Stimulated activated naive CD8-positive, alpha-beta T cell treated with anti-CD3 and anti-CD28 coated beads, Interleukin-15, Interleukin-2, amounts not matched to agents 100 ng/mL and 50 ng/mL, for 24 hours (primary cell): ENCODE measurements at regions not wholly inside any gene's neighbourhood (a gene's known extent, or its start where the extent isn't known, plus 50 kb on each side); places are given as distances from the start of the nearest gene placed in this dataset.

Experiments
- H3K27ac Mint-ChIP-seq: one replicate; pipeline ENCODE4 v1.8.0; 2021; ENCODE audit warnings: mild to moderate bottlenecking, mixed read lengths
- H3K27me3 Mint-ChIP-seq: one replicate; pipeline ENCODE4 v1.8.0; 2021; ENCODE audit warnings: mixed read lengths
- H3K36me3 Mint-ChIP-seq: one replicate; pipeline ENCODE4 v1.8.0; 2021; ENCODE audit warnings: low read depth, mixed read lengths
- H3K4me1 Mint-ChIP-seq: one replicate; pipeline ENCODE4 v1.8.0; 2021; ENCODE audit warnings: low read depth, mixed read lengths
- H3K4me3 Mint-ChIP-seq: one replicate; pipeline ENCODE4 v1.8.0; 2021; ENCODE audit warnings: mild to moderate bottlenecking, mixed read lengths
- H3K9me3 Mint-ChIP-seq: one replicate; pipeline ENCODE4 v1.8.0; 2021; ENCODE audit warnings: mixed read lengths

GRCh38 chr3:95626107-95626506 lies 1188.3 kb upstream of the EPHA6 start:
- no peaks in the 10 kb centered on the region for H3K27me3 Mint-ChIP-seq
- H3K27ac Mint-ChIP-seq: no peak overlapping the region
- H3K4me1 Mint-ChIP-seq: no peaks in the 10 kb centered on the region
- no peaks in the 10 kb centered on the region for H3K36me3 Mint-ChIP-seq
- H3K4me3 Mint-ChIP-seq: no peak overlapping the region
- H3K9me3 Mint-ChIP-seq: no peaks in the 10 kb centered on the region

- Mint-ChIP-seq H3K36me3 (no peaks in the 10 kb centered on the region), H3K27ac (no peak overlapping the region), H3K27me3 (no peaks in the 10 kb centered on the region), H3K4me1 (no peaks in the 10 kb centered on the region), H3K4me3 (no peak overlapping the region), H3K9me3 (no peaks in the 10 kb centered on the region)
Observed at GRCh38 chr3:95627293-95627692, 1187.1 kb upstream of the EPHA6 start.

GRCh38 chr3:95627697-95628096 lies 1186.7 kb upstream of the EPHA6 start:
- Mint-ChIP-seq H3K4me1 (no peaks in the 10 kb centered on the region), H3K4me3 (no peak overlapping the region), H3K36me3 (no peaks in the 10 kb centered on the region), H3K27me3 (no peaks in the 10 kb centered on the region), H3K9me3 (no peaks in the 10 kb centered on the region), H3K27ac (no peak overlapping the region)

- Mint-ChIP-seq H3K27me3 (no peaks in the 10 kb centered on the region), H3K4me3 (no peak overlapping the region), H3K36me3 (no peaks in the 10 kb centered on the region), H3K27ac (no peak overlapping the region), H3K4me1 (no peaks in the 10 kb centered on the region), H3K9me3 (peaks cover 3% of the 10 kb centered on the region)
Observed at GRCh38 chr3:95629802-95630201, 1184.6 kb upstream of the EPHA6 start.

- Mint-ChIP-seq H3K4me3 (no peak overlapping the region), H3K36me3 (no peaks in the 10 kb centered on the region), H3K4me1 (no peaks in the 10 kb centered on the region), H3K27me3 (no peaks in the 10 kb centered on the region), H3K27ac (no peak overlapping the region), H3K9me3 (peaks cover 19% of the 10 kb centered on the region)
Observed at GRCh38 chr3:95645291-95645690, 1169.1 kb upstream of the EPHA6 start.

GRCh38 chr3:95654570-95655362 lies 1159.6 kb upstream of the EPHA6 start:
- Mint-ChIP-seq H3K4me1 (no peaks in the 10 kb centered on the region), H3K27ac (no peak overlapping the region), H3K36me3 (no peaks in the 10 kb centered on the region), H3K9me3 (peaks cover 8% of the 10 kb centered on the region), H3K27me3 (no peaks in the 10 kb centered on the region), H3K4me3 (no peak overlapping the region)

GRCh38 chr3:95655363-95655986 lies 1158.9 kb upstream of the EPHA6 start:
- H3K9me3 Mint-ChIP-seq: peaks cover 11% of the 10 kb centered on the region
- H3K27me3 Mint-ChIP-seq: no peaks in the 10 kb centered on the region
- H3K36me3 Mint-ChIP-seq: no peaks in the 10 kb centered on the region
- no peak overlapping the region for H3K4me3 Mint-ChIP-seq
- H3K4me1 Mint-ChIP-seq: no peaks in the 10 kb centered on the region
- no peak overlapping the region for H3K27ac Mint-ChIP-seq

GRCh38 chr3:95670765-95671164 lies 1143.6 kb upstream of the EPHA6 start:
- no peaks in the 10 kb centered on the region for H3K4me1 Mint-ChIP-seq
- peaks cover 6% of the 10 kb centered on the region for H3K9me3 Mint-ChIP-seq
- no peaks in the 10 kb centered on the region for H3K36me3 Mint-ChIP-seq
- H3K4me3 Mint-ChIP-seq: no peak overlapping the region
- no peaks in the 10 kb centered on the region for H3K27me3 Mint-ChIP-seq
- H3K27ac Mint-ChIP-seq: no peak overlapping the region

GRCh38 chr3:95673215-95673614 lies 1141.2 kb upstream of the EPHA6 start:
- Mint-ChIP-seq H3K27me3 (no peaks in the 10 kb centered on the region), H3K4me3 (no peak overlapping the region), H3K4me1 (no peaks in the 10 kb centered on the region)

GRCh38 chr3:95705786-95706418 lies 1108.5 kb upstream of the EPHA6 start:
- Mint-ChIP-seq H3K4me1 (no peaks in the 10 kb centered on the region), H3K9me3 (peaks cover 21% of the 10 kb centered on the region), H3K4me3 (peak overlapping the region; percentile 52), H3K27ac (no peak overlapping the region), H3K36me3 (no peaks in the 10 kb centered on the region), H3K27me3 (no peaks in the 10 kb centered on the region)

More at GRCh38 chr3:95673215-95673614, 1141.2 kb upstream of the EPHA6 start:
- Mint-ChIP-seq H3K27ac (no peak overlapping the region), H3K36me3 (no peaks in the 10 kb centered on the region), H3K9me3 (peaks cover 11% of the 10 kb centered on the region)

GRCh38 chr3:95707268-95707667 lies 1107.1 kb upstream of the EPHA6 start:
- H3K27me3 Mint-ChIP-seq: no peaks in the 10 kb centered on the region

GRCh38 chr3:95710684-95711083 lies 1103.7 kb upstream of the EPHA6 start:
- Mint-ChIP-seq H3K9me3 (no peaks in the 10 kb centered on the region), H3K4me3 (no peak overlapping the region), H3K27me3 (no peaks in the 10 kb centered on the region), H3K4me1 (no peaks in the 10 kb centered on the region), H3K27ac (no peak overlapping the region), H3K36me3 (no peaks in the 10 kb centered on the region)

More at GRCh38 chr3:95707268-95707667, 1107.1 kb upstream of the EPHA6 start:
- H3K9me3 Mint-ChIP-seq: peaks cover 18% of the 10 kb centered on the region
- H3K4me1 Mint-ChIP-seq: no peaks in the 10 kb centered on the region
- H3K4me3 Mint-ChIP-seq: no peak overlapping the region
- no peaks in the 10 kb centered on the region for H3K36me3 Mint-ChIP-seq
- no peak overlapping the region for H3K27ac Mint-ChIP-seq

- no peaks in the 10 kb centered on the region for H3K27me3 Mint-ChIP-seq
- H3K4me3 Mint-ChIP-seq: no peak overlapping the region
- no peak overlapping the region for H3K27ac Mint-ChIP-seq
- H3K36me3 Mint-ChIP-seq: no peaks in the 10 kb centered on the region
- H3K9me3 Mint-ChIP-seq: no peaks in the 10 kb centered on the region
- no peaks in the 10 kb centered on the region for H3K4me1 Mint-ChIP-seq
Observed at GRCh38 chr3:95711789-95712188, 1102.6 kb upstream of the EPHA6 start.

GRCh38 chr3:95715128-95715527 lies 1099.3 kb upstream of the EPHA6 start:
- Mint-ChIP-seq H3K4me3 (no peak overlapping the region), H3K36me3 (no peaks in the 10 kb centered on the region), H3K4me1 (no peaks in the 10 kb centered on the region)

GRCh38 chr3:95717048-95717447 lies 1097.3 kb upstream of the EPHA6 start:
- Mint-ChIP-seq H3K9me3 (no peaks in the 10 kb centered on the region), H3K36me3 (no peaks in the 10 kb centered on the region), H3K4me3 (no peak overlapping the region), H3K27ac (no peak overlapping the region), H3K4me1 (peaks cover 4% of the 10 kb centered on the region), H3K27me3 (no peaks in the 10 kb centered on the region)

More at GRCh38 chr3:95715128-95715527, 1099.3 kb upstream of the EPHA6 start:
- Mint-ChIP-seq H3K27ac (no peak overlapping the region), H3K9me3 (no peaks in the 10 kb centered on the region), H3K27me3 (no peaks in the 10 kb centered on the region)
